Activated T-helper 2 cell treated with anti-CD3 and anti-CD28 coated beads, Interferon-gamma antibody, Interleukin-2, Interleukin-4, amounts not matched to agents 10 μg/mL and 5 μg/mL and 100 μg/mL, durations not matched to agents 14 hours and 24 hours and 36 hours (primary cell): ENCODE measurements at regions not wholly inside any gene's neighbourhood (a gene's known extent, or its start where the extent isn't known, plus 50 kb on each side); places are given as distances from the start of the nearest gene placed in this dataset.
"Not testable (repeated sequence)": the region's sequence is repeated elsewhere in the genome, so short reads cannot be mapped to it uniquely, and the experiment has no call there.

ENCODE experiments used
- DNase-seq: peaks from one replicate; pipeline ENCODE4 v3.0.0; 2021; ENCODE audit warnings: low spot score
- H3K27ac Mint-ChIP-seq: one replicate; pipeline ENCODE4 v1.8.0; 2021; ENCODE audit warnings: mixed read lengths
- H3K27me3 Mint-ChIP-seq: one replicate; pipeline ENCODE4 v1.8.0; 2021; ENCODE audit warnings: low read depth, mixed read lengths
- H3K36me3 Mint-ChIP-seq: one replicate; pipeline ENCODE4 v1.8.0; 2021; ENCODE audit warnings: low read depth, mixed read lengths
- H3K4me1 Mint-ChIP-seq: one replicate; pipeline ENCODE4 v1.8.0; 2021; ENCODE audit warnings: low read depth, mixed read lengths
- H3K4me3 Mint-ChIP-seq: one replicate; pipeline ENCODE4 v1.8.0; 2021; ENCODE audit warnings: low read depth, mild to moderate bottlenecking, moderate library complexity, mixed read lengths
- H3K9me3 Mint-ChIP-seq: one replicate; pipeline ENCODE4 v1.8.0; 2021; ENCODE audit warnings: mixed read lengths
- intact Hi-C: fragments of 100-400 bp; cut with micrococcal nuclease; formaldehyde crosslinking; loops from one replicate; pipeline ENCODE4 v1.15.1; 2023

DNA sequence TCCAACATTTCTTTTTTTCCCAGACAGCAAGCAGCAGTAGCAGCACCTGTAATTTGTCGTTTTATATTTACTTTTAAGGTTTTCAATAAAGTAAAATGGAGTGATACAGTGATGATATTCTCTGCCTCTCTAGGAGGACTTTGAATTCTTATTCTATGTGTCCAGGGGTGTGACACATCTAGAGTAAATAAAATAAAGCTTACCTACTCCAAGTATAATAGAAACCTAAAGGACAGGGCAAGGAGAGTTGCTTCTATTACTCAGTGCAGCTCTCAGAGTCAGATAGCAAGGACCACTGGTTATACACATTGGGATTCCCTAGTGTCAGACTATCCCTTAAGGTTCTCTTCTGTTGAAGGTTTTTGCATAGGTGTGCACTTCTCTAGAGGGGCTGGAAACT is 95.9 kb downstream of the LMO4 start:
- Mint-ChIP-seq H3K4me1 (no peaks in the 10 kb centered on the region), H3K9me3 (no peaks in the 10 kb centered on the region)

GRCh38 chr1:87426463-87427249 is 98.0 kb downstream of the LMO4 start:
- Mint-ChIP-seq H3K36me3 (no peaks in the 10 kb centered on the region), H3K4me1 (no peaks in the 10 kb centered on the region), H3K27me3 (peaks cover 21% of the 10 kb centered on the region), H3K4me3 (no peak overlapping the region), H3K27ac (no peak overlapping the region), H3K9me3 (no peaks in the 10 kb centered on the region)
- no peak for DNase-seq
- intact Hi-C loops = no loop called here

More for the DNA sequence above, 95.9 kb downstream of the LMO4 start:
- intact Hi-C loops = no loop called here
- no peaks in the 10 kb centered on the region for H3K36me3 Mint-ChIP-seq
- H3K4me3 Mint-ChIP-seq = no peak overlapping the region
- H3K27me3 Mint-ChIP-seq = peaks cover 19% of the 10 kb centered on the region
- no peak for DNase-seq
- no peak overlapping the region for H3K27ac Mint-ChIP-seq

DNA sequence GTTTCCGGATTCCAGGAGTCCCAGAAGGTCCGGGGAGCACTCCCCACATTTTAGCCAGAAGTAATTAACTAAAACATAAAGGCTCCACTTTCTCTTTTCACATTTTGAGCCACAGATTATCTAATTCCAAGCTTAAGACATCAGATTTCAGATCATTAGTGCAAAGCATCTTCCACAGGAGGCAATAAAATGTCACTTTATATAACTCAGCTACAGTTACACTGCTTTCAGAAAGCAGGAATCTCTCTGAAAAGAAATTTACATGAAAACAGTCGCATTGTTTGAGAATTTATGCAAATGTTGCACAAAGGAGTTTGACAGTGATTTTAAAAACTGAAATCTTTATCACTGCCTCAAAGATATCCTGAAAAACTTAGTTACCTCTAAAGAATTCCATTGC is 99.7 kb downstream of the LMO4 start:
- no peaks in the 10 kb centered on the region for H3K4me1 Mint-ChIP-seq
- intact Hi-C loops = no loop called here
- no peak overlapping the region for H3K4me3 Mint-ChIP-seq
- H3K9me3 Mint-ChIP-seq = no peaks in the 10 kb centered on the region
- no peak for DNase-seq
- H3K27me3 Mint-ChIP-seq = peaks cover 29% of the 10 kb centered on the region
- H3K36me3 Mint-ChIP-seq = no peaks in the 10 kb centered on the region
- no peak overlapping the region for H3K27ac Mint-ChIP-seq

DNA sequence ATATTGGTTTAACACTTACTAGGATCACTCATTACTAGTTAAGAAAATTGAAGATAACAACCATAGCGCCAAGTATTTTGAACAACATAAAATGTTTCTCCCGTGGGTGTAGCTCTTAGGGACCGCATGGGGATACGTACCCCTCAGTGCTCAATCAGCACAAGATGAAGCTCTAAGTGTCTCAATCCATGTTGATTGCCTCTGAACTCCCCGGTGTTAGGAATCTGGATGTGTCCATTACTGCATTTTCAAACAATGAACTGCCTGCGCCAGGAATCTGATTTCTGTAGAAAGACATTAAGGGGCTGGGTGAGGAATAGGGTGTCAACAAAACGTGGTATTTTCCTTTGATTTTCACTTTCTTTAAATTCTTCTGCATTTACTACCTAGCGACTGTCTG is 100.2 kb downstream of the LMO4 start:
- Mint-ChIP-seq H3K27ac (no peak overlapping the region), H3K27me3 (peaks cover 33% of the 10 kb centered on the region), H3K4me1 (no peaks in the 10 kb centered on the region)

DNA sequence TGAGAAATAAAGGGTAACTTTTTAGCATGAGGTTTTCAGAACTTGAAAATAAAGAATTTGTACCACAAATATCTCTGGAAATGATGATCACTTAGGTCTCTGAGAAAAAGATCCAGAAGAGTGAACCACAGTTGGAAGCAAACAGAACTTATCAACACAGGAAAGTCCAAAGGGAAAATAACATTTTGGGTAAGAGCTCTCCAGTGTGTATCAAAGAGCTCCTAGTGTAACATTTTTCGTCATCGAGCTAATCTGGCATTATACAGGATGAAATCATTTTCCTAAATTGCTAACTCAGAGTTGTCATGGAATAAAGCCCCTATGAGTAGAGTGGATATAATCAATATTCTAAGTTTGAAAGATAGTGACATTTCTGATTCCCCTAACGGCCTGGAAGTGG is 104.0 kb downstream of the LMO4 start:
- Mint-ChIP-seq H3K9me3 (no peaks in the 10 kb centered on the region), H3K4me1 (peaks cover 20% of the 10 kb centered on the region), H3K4me3 (no peak overlapping the region)

More for the DNA sequence above, 100.2 kb downstream of the LMO4 start:
- no peak for DNase-seq
- intact Hi-C loops = no loop called here
- no peaks in the 10 kb centered on the region for H3K9me3 Mint-ChIP-seq
- H3K4me3 Mint-ChIP-seq = no peak overlapping the region
- no peaks in the 10 kb centered on the region for H3K36me3 Mint-ChIP-seq

DNA sequence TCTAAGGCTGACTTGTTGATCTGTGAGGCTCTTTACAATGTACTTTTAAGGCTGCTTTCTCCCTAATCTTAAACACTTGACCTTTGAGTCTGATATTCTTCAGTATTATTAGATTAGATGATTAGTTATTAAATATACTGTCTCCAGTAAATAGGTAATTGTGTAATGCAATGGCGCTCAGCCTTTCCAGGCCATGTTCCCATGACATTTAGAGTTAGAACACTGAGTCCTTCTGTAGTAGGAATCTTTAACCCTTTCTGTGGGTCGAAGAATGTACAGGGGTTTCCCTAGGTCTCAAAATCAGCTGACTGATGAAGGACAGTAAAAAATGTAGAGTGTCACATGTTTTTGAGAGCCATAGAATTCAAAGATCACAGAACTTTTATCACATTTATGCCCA is 104.4 kb downstream of the LMO4 start:
- intact Hi-C loops, H3K4me3 Mint-ChIP-seq, H3K27ac Mint-ChIP-seq, DNase-seq, H3K9me3 Mint-ChIP-seq, H3K36me3 Mint-ChIP-seq: not testable (repeated sequence)
- peaks cover 36% of the 10 kb centered on the region for H3K27me3 Mint-ChIP-seq
- H3K4me1 Mint-ChIP-seq = peaks cover 20% of the 10 kb centered on the region

More for the DNA sequence above, 104.0 kb downstream of the LMO4 start:
- no peaks in the 10 kb centered on the region for H3K36me3 Mint-ChIP-seq
- no peak for DNase-seq
- intact Hi-C loops = no loop called here
- H3K27me3 Mint-ChIP-seq = peaks cover 38% of the 10 kb centered on the region
- H3K27ac Mint-ChIP-seq = no peak overlapping the region

DNA sequence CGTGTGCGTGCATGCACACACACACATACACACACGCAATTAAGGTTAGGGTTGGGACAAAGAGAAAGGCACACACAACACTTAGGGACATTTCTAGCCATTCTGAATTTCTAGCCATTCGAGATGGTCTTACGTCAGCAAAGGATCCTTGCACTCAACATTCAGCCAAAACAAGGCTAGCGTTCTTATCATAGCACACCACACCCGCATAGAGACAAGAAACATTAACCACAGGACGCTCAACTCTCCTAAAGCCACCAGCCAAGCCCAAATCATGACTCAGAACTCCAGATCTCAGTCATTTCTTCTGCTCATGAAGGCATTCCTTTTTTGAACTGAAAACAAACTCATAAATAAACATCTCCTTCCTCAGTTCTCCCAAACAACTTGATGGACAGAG is 106.8 kb downstream of the LMO4 start:
- no peak overlapping the region for H3K27ac Mint-ChIP-seq
- no peak overlapping the region for H3K4me3 Mint-ChIP-seq
- peaks cover 29% of the 10 kb centered on the region for H3K27me3 Mint-ChIP-seq

DNA sequence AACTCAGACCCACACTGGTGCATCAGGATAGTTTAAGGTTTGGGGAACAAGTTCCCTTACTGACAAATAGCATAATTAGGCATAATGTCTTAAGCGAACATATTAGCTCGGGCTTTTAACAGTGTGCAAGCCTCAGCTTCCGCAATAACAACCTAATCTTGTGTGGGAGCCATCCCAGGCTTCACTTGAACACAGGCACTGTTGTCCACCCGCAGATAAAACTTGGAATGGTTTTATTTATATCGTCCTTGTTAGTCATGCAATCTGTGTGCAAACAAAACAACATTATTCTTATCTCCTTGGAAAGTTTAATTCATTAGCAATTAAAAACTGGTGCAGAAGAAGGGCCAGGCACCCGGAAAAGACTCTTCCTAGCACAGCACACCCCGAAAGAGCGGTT is 107.4 kb downstream of the LMO4 start:
- intact Hi-C loops, H3K4me3 Mint-ChIP-seq, H3K9me3 Mint-ChIP-seq, DNase-seq, H3K27ac Mint-ChIP-seq, H3K36me3 Mint-ChIP-seq: not testable (repeated sequence)
- Mint-ChIP-seq H3K4me1 (peaks cover 20% of the 10 kb centered on the region), H3K27me3 (peaks cover 29% of the 10 kb centered on the region)

More for the DNA sequence above, 106.8 kb downstream of the LMO4 start:
- Mint-ChIP-seq H3K9me3 (no peaks in the 10 kb centered on the region), H3K4me1 (peaks cover 20% of the 10 kb centered on the region), H3K36me3 (no peaks in the 10 kb centered on the region)
- intact Hi-C loops = loop anchor here (1.0 to 2.0 kb wide), 2 partner anchors 14 to 31 kb away; no protein-coding TSS in a partner anchor
- no peak for DNase-seq

GRCh38 chr1:87436534-87436933 is 107.9 kb downstream of the LMO4 start:
- no peak overlapping the region for H3K4me3 Mint-ChIP-seq
- DNase-seq = no peak
- H3K4me1 Mint-ChIP-seq = peaks cover 20% of the 10 kb centered on the region
- intact Hi-C loops = no loop called here
- no peaks in the 10 kb centered on the region for H3K36me3 Mint-ChIP-seq
- H3K27me3 Mint-ChIP-seq = peaks cover 27% of the 10 kb centered on the region
- no peak overlapping the region for H3K27ac Mint-ChIP-seq
- no peaks in the 10 kb centered on the region for H3K9me3 Mint-ChIP-seq

DNA sequence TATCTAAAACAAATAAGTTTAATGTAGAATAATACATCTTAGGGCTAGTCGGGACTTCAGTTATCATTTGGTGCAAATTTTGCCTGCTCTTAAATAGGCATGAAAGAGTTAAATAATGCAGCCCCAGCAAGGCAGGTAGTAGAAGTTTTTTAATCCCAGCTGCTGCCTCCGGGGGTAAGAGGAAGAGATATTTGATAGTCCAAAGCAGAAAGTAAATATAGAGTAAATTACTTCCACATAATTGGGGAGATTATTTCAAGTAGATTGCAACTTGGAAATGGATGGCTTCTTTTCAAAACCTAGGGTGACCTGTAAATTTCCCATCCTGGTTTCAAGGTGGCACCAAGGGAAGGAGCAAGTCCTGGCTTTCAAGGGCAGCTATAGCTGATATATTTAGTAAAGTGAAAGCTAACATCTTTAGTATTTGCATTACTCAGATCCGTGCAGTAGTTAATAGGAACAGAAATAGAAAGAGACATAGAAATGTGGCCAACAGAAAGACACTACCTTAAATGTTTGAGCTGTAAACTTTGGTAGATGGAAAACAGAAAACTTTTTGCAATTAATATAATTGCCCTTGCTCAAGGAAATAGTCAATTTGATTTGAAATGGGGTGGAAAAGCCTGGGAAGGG is 109.1 kb downstream of the LMO4 start:
- intact Hi-C loops = no loop called here
- no peak for DNase-seq
- Mint-ChIP-seq H3K27ac (no peak overlapping the region), H3K9me3 (no peaks in the 10 kb centered on the region), H3K27me3 (peaks cover 20% of the 10 kb centered on the region), H3K36me3 (no peaks in the 10 kb centered on the region), H3K4me1 (peaks cover 20% of the 10 kb centered on the region), H3K4me3 (no peak overlapping the region)

DNA sequence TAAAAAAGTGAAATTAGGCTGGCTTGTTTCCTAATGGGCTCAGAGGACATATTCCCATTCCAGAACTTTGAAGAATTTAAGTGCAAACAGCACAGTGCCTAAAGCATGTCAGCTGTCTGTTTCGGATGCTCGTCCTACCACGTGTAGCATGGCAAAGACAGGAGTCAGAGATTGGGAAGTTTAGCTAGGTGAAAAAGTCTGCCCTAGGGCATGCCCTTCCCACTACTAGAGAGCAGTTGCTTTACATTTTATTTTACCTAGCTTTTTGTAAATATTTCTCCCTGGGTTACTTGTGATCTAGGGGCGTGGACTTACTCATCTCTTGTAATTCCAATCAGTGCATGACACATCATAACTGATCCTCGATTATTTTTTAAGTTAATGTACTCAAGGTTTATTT is 111.1 kb downstream of the LMO4 start:
- Mint-ChIP-seq H3K4me1 (peaks cover 16% of the 10 kb centered on the region), H3K4me3 (no peak overlapping the region), H3K27me3 (peaks cover 9% of the 10 kb centered on the region), H3K9me3 (peaks cover 14% of the 10 kb centered on the region), H3K27ac (no peak overlapping the region), H3K36me3 (no peaks in the 10 kb centered on the region)
- no peak for DNase-seq
- intact Hi-C loops = no loop called here

DNA sequence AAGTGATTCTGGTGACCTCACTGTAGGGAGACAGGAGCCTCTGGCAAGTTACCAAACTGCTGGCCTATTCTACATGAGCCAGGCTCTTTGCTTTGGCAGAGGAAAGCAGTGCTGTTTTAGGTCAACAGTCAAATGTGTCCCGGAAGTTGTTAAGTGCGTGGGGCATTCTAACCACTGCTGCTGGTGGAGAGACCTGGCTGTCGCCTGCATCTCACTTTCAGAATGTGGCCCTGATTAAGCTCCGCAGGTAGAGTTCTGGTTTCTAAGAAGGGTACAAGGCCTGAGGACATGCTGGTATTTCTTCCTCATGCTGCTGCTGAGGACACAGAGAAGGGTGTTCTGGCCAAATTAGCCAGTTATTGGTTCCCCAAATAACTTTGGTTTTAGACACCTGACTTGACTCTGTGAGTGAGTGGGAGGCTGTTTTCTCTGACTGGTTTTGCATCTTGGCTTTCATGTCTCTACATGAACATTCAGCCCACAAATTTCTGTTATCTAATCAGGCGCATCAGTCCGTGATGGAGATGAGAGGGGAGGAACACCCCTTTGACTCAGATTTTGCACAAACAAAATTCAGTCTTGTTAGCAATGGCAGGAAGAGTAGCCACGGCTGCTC is 120.8 kb downstream of the LMO4 start:
- Mint-ChIP-seq H3K27me3 (peaks cover 2% of the 10 kb centered on the region), H3K4me3 (no peak overlapping the region)
- intact Hi-C loops = loop anchor here (1.0 to 2.0 kb wide), 3 partner anchors 14 to 115 kb away; no protein-coding TSS in a partner anchor

DNA sequence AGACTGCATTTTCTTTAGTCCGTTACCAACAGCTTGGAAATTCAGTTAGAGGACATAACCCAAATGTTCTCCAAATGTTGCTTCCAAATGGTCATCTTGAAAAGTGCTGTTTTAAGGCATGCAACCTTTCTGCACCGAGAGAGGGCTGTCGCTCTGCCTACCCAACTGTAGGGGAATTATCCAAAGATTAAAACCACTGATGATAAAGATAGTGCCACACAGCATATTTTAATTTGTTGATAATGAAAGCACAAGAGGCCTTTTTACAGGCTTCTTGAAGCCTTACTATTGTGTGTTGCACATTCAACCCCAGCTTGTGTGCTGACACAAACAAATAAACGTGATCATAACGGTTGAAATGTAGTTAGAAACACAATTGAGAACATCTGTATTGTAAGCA is 121.5 kb downstream of the LMO4 start:
- Mint-ChIP-seq H3K4me1 (peaks cover 19% of the 10 kb centered on the region), H3K4me3 (no peak overlapping the region), H3K27me3 (peaks cover 4% of the 10 kb centered on the region), H3K27ac (no peak overlapping the region), H3K9me3 (peaks cover 5% of the 10 kb centered on the region), H3K36me3 (no peaks in the 10 kb centered on the region)
- no peak for DNase-seq
- intact Hi-C loops = no loop called here

More for the DNA sequence above, 120.8 kb downstream of the LMO4 start:
- Mint-ChIP-seq H3K4me1 (peaks cover 19% of the 10 kb centered on the region), H3K36me3 (no peaks in the 10 kb centered on the region), H3K27ac (peak overlapping the region; percentile 74), H3K9me3 (peaks cover 9% of the 10 kb centered on the region)
- DNase-seq = peak; percentile 11
